SH-SY5Y (cell line): ENCODE measurements at regions not wholly inside any gene's neighbourhood (a gene's known extent, or its start where the extent isn't known, plus 50 kb on each side); places are given as distances from the start of the nearest gene placed in this dataset.

Experiments
- GATA2 ChIP-seq: IDR thresholded peaks from 2 replicates; pipeline ENCODE4 v1.6.1; 2011; ENCODE audit warnings: mild to moderate bottlenecking, low read depth, low read length
- GATA3 ChIP-seq: IDR thresholded peaks from 2 replicates; pipeline ENCODE4 v1.6.1; 2011; ENCODE audit warnings: low read depth, mild to moderate bottlenecking, low read length, moderate library complexity

- TF ChIP-seq GATA2 (no peak), GATA3 (no peak)
Observed at GRCh38 chr2:172373076-172373475, 54.3 kb upstream of the ITGA6 start.

GRCh38 chr2:172373766-172374165 lies 53.6 kb upstream of the ITGA6 start:
- TF ChIP-seq GATA3 (no peak), GATA2 (no peak)

- TF ChIP-seq GATA3 (no peak), GATA2 (no peak)
Observed at GRCh38 chr2:172374318-172375240, 52.8 kb upstream of the ITGA6 start.

GRCh38 chr2:172375251-172375650 lies 52.1 kb upstream of the ITGA6 start:
- TF ChIP-seq GATA3 (no peak), GATA2 (no peak)

- no peak for TF ChIP-seq GATA2
- TF ChIP-seq GATA3, result no peak
Observed at GRCh38 chr2:172376016-172376415, 51.4 kb upstream of the ITGA6 start.

GRCh38 chr2:172376505-172377125 lies 50.8 kb upstream of the ITGA6 start:
- TF ChIP-seq GATA2 (no peak), GATA3 (no peak)

GRCh38 chr2:172377408-172377807 lies 50.0 kb upstream of the ITGA6 start:
- TF ChIP-seq GATA3, result no peak
- no peak for TF ChIP-seq GATA2
